WTC11 (cell line): ENCODE measurements at regions not wholly inside any gene's neighbourhood (a gene's known extent, or its start where the extent isn't known, plus 50 kb on each side); places are given as distances from the start of the nearest gene placed in this dataset.

Source experiments
- ATAC-seq: fragments of 200-7000 bp; cut with Tn5 transposase; 2 replicates; pipeline ENCODE4 v1.10.0; 2021; ENCODE audit warnings: mild to moderate bottlenecking, moderate library complexity
- CTCF ChIA-PET: fragments of 300-600 bp; sonication (Branson Sonifier 250); formaldehyde crosslinking; loops from one replicate; lab custom pipeline; 2021; ENCODE audit warnings: antibody characterized with exemption; lab: Charles Lee
- POLR2A ChIA-PET: fragments of 350-600 bp; sonication (Branson Sonifier 250); formaldehyde crosslinking; loops from one replicate; lab custom pipeline; 2021; ENCODE audit warnings: antibody characterized with exemption; lab: Charles Lee
- DNase-seq: peaks from one replicate; pipeline ENCODE4 v3.0.0; 2021; ENCODE audit warnings: low spot score
- H3K27ac Mint-ChIP-seq: 2 replicates; pipeline ENCODE4 v1.8.0; 2021; ENCODE audit warnings: mixed read lengths
- H3K27me3 Mint-ChIP-seq: 2 replicates; pipeline ENCODE4 v1.8.0; 2021; ENCODE audit warnings: low read depth, mild to moderate bottlenecking, moderate library complexity, mixed read lengths
- H3K36me3 Mint-ChIP-seq: 2 replicates; pipeline ENCODE4 v1.8.0; 2021; ENCODE audit warnings: mixed read lengths
- H3K4me1 Mint-ChIP-seq: 2 replicates; pipeline ENCODE4 v1.8.0; 2022; ENCODE audit warnings: mixed read lengths
- H3K4me3 Mint-ChIP-seq: 2 replicates; pipeline ENCODE4 v1.8.0; 2021; ENCODE audit warnings: mild to moderate bottlenecking, moderate library complexity, mixed read lengths
- H3K9me3 Mint-ChIP-seq: 2 replicates; pipeline ENCODE4 v1.8.0; 2021; ENCODE audit warnings: mixed read lengths
- EMX1 ChIP-seq: fragments of 250-450 bp; sonication (Bioruptor Pico); IDR thresholded peaks from 2 replicates; pipeline ENCODE4 v1.8.0; 2021; ENCODE audit warnings: mild to moderate bottlenecking
- ESRRA ChIP-seq: sonication (generic); formaldehyde crosslinking; IDR thresholded peaks from 2 replicates; pipeline ENCODE4 v1.8.1; 2022; ENCODE audit warnings: mild to moderate bottlenecking, missing genetic modification reagents, borderline replicate concordance
- HMGA2 ChIP-seq: fragments of 250-450 bp; sonication (Bioruptor Pico); IDR thresholded peaks from 2 replicates; pipeline ENCODE4 v1.4.0; 2021; ENCODE audit warnings: mild to moderate bottlenecking, moderate library complexity
- IRF2 ChIP-seq: sonication (generic); formaldehyde crosslinking; IDR thresholded peaks from 2 replicates; pipeline ENCODE4 v1.8.0; 2022; ENCODE audit warnings: low read depth, missing genetic modification reagents, borderline replicate concordance
- JAZF1 ChIP-seq: fragments of 250-450 bp; sonication (Bioruptor Pico); IDR thresholded peaks from 2 replicates; pipeline ENCODE4 v1.9.0; 2021; ENCODE audit warnings: moderate library complexity, mild to moderate bottlenecking, inconsistent platforms
- NFATC4 ChIP-seq: fragments of 250-450 bp; sonication (Bioruptor Pico); IDR thresholded peaks from 2 replicates; pipeline ENCODE4 v1.9.0; 2021; ENCODE audit warnings: mild to moderate bottlenecking
- NR3C1 ChIP-seq: sonication (generic); formaldehyde crosslinking; conservative IDR thresholded peaks from 2 replicates; pipeline ENCODE4 v1.8.1; 2023; ENCODE audit warnings: low read depth, mild to moderate bottlenecking, missing genetic modification reagents
- OVOL2 ChIP-seq: fragments of 250-450 bp; sonication (Bioruptor Pico); IDR thresholded peaks from 2 replicates; pipeline ENCODE4 v1.9.0; 2021; ENCODE audit warnings: mild to moderate bottlenecking, borderline replicate concordance
- SMAD4 ChIP-seq: sonication (generic); formaldehyde crosslinking; IDR thresholded peaks from 2 replicates; pipeline ENCODE4 v1.8.0; 2022; ENCODE audit warnings: mild to moderate bottlenecking, missing genetic modification reagents
- TP53 ChIP-seq: sonication (generic); formaldehyde crosslinking; IDR thresholded peaks from 2 replicates; pipeline ENCODE4 v1.8.1; 2023; ENCODE audit warnings: mild to moderate bottlenecking, missing genetic modification reagents
- ZNF416 ChIP-seq: fragments of 250-450 bp; sonication (Bioruptor Pico); IDR thresholded peaks from 2 replicates; pipeline ENCODE4 v1.9.0; 2021; ENCODE audit warnings: mild to moderate bottlenecking, inconsistent platforms
- ZNF423 ChIP-seq: fragments of 250-450 bp; sonication (Bioruptor Pico); IDR thresholded peaks from 2 replicates; pipeline ENCODE4 v2.1.2; 2022; ENCODE audit warnings: mild to moderate bottlenecking, moderate library complexity
- ZNF671 ChIP-seq: fragments of 250-450 bp; sonication (Bioruptor Pico); IDR thresholded peaks from 2 replicates; pipeline ENCODE4 v1.8.0; 2021; ENCODE audit warnings: mild to moderate bottlenecking
- TF ChIP-seq, protein P1 (sequence below): sonication (generic); formaldehyde crosslinking; IDR thresholded peaks from 2 replicates; pipeline ENCODE4 v1.8.1; 2022; ENCODE audit warnings: low read depth, missing genetic modification reagents, borderline replicate concordance
- TF ChIP-seq, protein P2 (sequence below): sonication (generic); formaldehyde crosslinking; IDR thresholded peaks from 2 replicates; pipeline ENCODE4 v1.8.1; 2023; ENCODE audit warnings: mild to moderate bottlenecking, missing genetic modification reagents, borderline replicate concordance
- TF ChIP-seq, protein P3 (sequence below): sonication (generic); formaldehyde crosslinking; IDR thresholded peaks from 2 replicates; pipeline ENCODE4 v1.8.0; 2022; ENCODE audit warnings: mild to moderate bottlenecking, missing genetic modification reagents
- TF ChIP-seq, protein P4 (sequence below): fragments of 250-450 bp; sonication (Bioruptor Pico); IDR thresholded peaks from 2 replicates; pipeline ENCODE4 v1.9.0; 2021; ENCODE audit warnings: mild to moderate bottlenecking, borderline replicate concordance
- TF ChIP-seq, protein P5 (sequence below): sonication (generic); formaldehyde crosslinking; IDR thresholded peaks from 2 replicates; pipeline ENCODE4 v1.8.0; 2022; ENCODE audit warnings: mild to moderate bottlenecking, missing genetic modification reagents
- TF ChIP-seq, protein P6 (sequence below): sonication (generic); formaldehyde crosslinking; IDR thresholded peaks from 2 replicates; pipeline ENCODE4 v1.8.1; 2023; ENCODE audit warnings: mild to moderate bottlenecking, missing genetic modification reagents, moderate library complexity

DNA sequence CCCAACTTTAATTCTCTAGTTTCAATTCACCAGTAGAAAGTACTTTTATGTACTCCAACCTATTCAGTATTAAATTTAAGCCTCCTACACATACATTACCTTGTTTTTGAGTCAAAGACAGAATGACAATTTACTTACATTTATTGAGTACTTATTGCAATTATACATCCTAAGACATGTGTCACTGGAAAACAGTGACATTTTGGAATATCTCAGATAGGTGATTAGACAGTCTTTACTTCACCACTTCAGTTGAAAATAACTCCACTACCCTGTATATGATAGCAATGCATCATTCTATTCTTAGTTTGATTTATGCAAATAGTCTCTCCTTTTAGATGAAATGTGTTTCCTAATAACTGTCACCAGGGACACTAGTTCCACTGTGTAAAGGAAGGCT is 461.5 kb downstream of the TUSC7 start (continued):
- TF ChIP-seq, protein P1, sequence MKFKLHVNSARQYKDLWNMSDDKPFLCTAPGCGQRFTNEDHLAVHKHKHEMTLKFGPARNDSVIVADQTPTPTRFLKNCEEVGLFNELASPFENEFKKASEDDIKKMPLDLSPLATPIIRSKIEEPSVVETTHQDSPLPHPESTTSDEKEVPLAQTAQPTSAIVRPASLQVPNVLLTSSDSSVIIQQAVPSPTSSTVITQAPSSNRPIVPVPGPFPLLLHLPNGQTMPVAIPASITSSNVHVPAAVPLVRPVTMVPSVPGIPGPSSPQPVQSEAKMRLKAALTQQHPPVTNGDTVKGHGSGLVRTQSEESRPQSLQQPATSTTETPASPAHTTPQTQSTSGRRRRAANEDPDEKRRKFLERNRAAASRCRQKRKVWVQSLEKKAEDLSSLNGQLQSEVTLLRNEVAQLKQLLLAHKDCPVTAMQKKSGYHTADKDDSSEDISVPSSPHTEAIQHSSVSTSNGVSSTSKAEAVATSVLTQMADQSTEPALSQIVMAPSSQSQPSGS = no peak
- no peak for TF ChIP-seq ZNF423 (CRISPR knock-in tag)
- TF ChIP-seq ESRRA = no peak
- TF ChIP-seq, protein P2, sequence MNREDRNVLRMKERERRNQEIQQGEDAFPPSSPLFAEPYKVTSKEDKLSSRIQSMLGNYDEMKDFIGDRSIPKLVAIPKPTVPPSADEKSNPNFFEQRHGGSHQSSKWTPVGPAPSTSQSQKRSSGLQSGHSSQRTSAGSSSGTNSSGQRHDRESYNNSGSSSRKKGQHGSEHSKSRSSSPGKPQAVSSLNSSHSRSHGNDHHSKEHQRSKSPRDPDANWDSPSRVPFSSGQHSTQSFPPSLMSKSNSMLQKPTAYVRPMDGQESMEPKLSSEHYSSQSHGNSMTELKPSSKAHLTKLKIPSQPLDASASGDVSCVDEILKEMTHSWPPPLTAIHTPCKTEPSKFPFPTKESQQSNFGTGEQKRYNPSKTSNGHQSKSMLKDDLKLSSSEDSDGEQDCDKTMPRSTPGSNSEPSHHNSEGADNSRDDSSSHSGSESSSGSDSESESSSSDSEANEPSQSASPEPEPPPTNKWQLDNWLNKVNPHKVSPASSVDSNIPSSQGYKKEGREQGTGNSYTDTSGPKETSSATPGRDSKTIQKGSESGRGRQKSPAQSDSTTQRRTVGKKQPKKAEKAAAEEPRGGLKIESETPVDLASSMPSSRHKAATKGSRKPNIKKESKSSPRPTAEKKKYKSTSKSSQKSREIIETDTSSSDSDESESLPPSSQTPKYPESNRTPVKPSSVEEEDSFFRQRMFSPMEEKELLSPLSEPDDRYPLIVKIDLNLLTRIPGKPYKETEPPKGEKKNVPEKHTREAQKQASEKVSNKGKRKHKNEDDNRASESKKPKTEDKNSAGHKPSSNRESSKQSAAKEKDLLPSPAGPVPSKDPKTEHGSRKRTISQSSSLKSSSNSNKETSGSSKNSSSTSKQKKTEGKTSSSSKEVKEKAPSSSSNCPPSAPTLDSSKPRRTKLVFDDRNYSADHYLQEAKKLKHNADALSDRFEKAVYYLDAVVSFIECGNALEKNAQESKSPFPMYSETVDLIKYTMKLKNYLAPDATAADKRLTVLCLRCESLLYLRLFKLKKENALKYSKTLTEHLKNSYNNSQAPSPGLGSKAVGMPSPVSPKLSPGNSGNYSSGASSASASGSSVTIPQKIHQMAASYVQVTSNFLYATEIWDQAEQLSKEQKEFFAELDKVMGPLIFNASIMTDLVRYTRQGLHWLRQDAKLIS = no peak
- TF ChIP-seq IRF2 = no peak

DNA sequence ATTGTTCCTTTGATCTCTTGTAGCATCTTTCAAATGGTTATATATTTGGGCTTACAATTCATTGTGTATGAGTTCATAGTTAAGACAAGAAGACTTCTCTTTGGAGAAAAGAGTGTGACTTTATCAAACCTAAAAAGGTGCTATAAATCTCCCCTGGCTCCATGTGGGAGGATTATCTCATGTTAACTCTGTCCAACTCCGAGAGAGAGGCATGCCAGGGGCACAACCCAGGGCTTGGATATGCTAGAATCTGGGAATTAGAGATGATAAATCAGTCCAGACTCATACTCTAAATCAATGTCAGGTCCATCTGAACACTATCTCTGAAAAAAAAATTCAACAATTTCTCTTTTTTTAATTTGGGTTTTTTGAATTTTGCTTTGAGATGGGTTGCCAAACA is 462.8 kb downstream of the TUSC7 start:
- POLR2A ChIA-PET = no interaction called here
- no peak for TF ChIP-seq ZNF671 (CRISPR knock-in tag)
- TF ChIP-seq, protein P1 = no peak
- TF ChIP-seq, protein P3, sequence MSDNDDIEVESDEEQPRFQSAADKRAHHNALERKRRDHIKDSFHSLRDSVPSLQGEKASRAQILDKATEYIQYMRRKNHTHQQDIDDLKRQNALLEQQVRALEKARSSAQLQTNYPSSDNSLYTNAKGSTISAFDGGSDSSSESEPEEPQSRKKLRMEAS (CRISPR knock-in tag) = no peak
- no peak for TF ChIP-seq ZNF423 (CRISPR knock-in tag)
- TF ChIP-seq, protein P4, sequence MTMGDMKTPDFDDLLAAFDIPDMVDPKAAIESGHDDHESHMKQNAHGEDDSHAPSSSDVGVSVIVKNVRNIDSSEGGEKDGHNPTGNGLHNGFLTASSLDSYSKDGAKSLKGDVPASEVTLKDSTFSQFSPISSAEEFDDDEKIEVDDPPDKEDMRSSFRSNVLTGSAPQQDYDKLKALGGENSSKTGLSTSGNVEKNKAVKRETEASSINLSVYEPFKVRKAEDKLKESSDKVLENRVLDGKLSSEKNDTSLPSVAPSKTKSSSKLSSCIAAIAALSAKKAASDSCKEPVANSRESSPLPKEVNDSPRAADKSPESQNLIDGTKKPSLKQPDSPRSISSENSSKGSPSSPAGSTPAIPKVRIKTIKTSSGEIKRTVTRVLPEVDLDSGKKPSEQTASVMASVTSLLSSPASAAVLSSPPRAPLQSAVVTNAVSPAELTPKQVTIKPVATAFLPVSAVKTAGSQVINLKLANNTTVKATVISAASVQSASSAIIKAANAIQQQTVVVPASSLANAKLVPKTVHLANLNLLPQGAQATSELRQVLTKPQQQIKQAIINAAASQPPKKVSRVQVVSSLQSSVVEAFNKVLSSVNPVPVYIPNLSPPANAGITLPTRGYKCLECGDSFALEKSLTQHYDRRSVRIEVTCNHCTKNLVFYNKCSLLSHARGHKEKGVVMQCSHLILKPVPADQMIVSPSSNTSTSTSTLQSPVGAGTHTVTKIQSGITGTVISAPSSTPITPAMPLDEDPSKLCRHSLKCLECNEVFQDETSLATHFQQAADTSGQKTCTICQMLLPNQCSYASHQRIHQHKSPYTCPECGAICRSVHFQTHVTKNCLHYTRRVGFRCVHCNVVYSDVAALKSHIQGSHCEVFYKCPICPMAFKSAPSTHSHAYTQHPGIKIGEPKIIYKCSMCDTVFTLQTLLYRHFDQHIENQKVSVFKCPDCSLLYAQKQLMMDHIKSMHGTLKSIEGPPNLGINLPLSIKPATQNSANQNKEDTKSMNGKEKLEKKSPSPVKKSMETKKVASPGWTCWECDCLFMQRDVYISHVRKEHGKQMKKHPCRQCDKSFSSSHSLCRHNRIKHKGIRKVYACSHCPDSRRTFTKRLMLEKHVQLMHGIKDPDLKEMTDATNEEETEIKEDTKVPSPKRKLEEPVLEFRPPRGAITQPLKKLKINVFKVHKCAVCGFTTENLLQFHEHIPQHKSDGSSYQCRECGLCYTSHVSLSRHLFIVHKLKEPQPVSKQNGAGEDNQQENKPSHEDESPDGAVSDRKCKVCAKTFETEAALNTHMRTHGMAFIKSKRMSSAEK (CRISPR knock-in tag) = no peak
- TF ChIP-seq EMX1 (CRISPR knock-in tag) = no peak
- no peak for TF ChIP-seq TP53 (CRISPR knock-in tag)
- TF ChIP-seq OVOL2 = no peak
- no peak for TF ChIP-seq JAZF1
- TF ChIP-seq, protein P5, sequence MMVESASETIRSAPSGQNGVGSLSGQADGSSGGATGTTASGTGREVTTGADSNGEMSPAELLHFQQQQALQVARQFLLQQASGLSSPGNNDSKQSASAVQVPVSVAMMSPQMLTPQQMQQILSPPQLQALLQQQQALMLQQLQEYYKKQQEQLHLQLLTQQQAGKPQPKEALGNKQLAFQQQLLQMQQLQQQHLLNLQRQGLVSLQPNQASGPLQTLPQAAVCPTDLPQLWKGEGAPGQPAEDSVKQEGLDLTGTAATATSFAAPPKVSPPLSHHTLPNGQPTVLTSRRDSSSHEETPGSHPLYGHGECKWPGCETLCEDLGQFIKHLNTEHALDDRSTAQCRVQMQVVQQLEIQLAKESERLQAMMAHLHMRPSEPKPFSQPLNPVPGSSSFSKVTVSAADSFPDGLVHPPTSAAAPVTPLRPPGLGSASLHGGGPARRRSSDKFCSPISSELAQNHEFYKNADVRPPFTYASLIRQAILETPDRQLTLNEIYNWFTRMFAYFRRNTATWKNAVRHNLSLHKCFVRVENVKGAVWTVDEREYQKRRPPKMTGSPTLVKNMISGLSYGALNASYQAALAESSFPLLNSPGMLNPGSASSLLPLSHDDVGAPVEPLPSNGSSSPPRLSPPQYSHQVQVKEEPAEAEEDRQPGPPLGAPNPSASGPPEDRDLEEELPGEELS (CRISPR knock-in tag) = no peak
- TF ChIP-seq ZNF416 (CRISPR knock-in tag) = no peak
- TF ChIP-seq, protein P6, sequence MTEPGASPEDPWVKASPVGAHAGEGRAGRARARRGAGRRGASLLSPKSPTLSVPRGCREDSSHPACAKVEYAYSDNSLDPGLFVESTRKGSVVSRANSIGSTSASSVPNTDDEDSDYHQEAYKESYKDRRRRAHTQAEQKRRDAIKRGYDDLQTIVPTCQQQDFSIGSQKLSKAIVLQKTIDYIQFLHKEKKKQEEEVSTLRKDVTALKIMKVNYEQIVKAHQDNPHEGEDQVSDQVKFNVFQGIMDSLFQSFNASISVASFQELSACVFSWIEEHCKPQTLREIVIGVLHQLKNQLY (CRISPR knock-in tag) = no peak
- no peak for TF ChIP-seq NFATC4 (CRISPR knock-in tag)
- no peak for TF ChIP-seq HMGA2
- TF ChIP-seq NR3C1 (CRISPR knock-in tag) = no peak
- TF ChIP-seq SMAD4 (CRISPR knock-in tag) = no peak
- no peak for ATAC-seq

More for the DNA sequence above, 462.8 kb downstream of the TUSC7 start:
- Mint-ChIP-seq H3K9me3 (no peaks in the 10 kb centered on the region), H3K4me1 (peaks cover 7% of the 10 kb centered on the region), H3K27me3 (no peaks in the 10 kb centered on the region), H3K4me3 (no peak overlapping the region), H3K36me3 (no peaks in the 10 kb centered on the region), H3K27ac (no peak overlapping the region)
- DNase-seq = no peak
- CTCF ChIA-PET = no interaction called here
